WTC11 (cell line): ENCODE measurements at regions not wholly inside any gene's neighbourhood (a gene's known extent, or its start where the extent isn't known, plus 50 kb on each side); places are given as distances from the start of the nearest gene placed in this dataset.

Source experiments
- ATAC-seq: fragments of 200-7000 bp; cut with Tn5 transposase; 2 replicates; pipeline ENCODE4 v1.10.0; 2021; ENCODE audit warnings: mild to moderate bottlenecking, moderate library complexity
- CTCF ChIA-PET: fragments of 300-600 bp; sonication (Branson Sonifier 250); formaldehyde crosslinking; loops from one replicate; lab custom pipeline; 2021; ENCODE audit warnings: antibody characterized with exemption; lab: Charles Lee
- POLR2A ChIA-PET: fragments of 350-600 bp; sonication (Branson Sonifier 250); formaldehyde crosslinking; loops from one replicate; lab custom pipeline; 2021; ENCODE audit warnings: antibody characterized with exemption; lab: Charles Lee
- DNase-seq: peaks from one replicate; pipeline ENCODE4 v3.0.0; 2021; ENCODE audit warnings: low spot score
- H3K27ac Mint-ChIP-seq: 2 replicates; pipeline ENCODE4 v1.8.0; 2021; ENCODE audit warnings: mixed read lengths
- H3K27me3 Mint-ChIP-seq: 2 replicates; pipeline ENCODE4 v1.8.0; 2021; ENCODE audit warnings: low read depth, mild to moderate bottlenecking, moderate library complexity, mixed read lengths
- H3K36me3 Mint-ChIP-seq: 2 replicates; pipeline ENCODE4 v1.8.0; 2021; ENCODE audit warnings: mixed read lengths
- H3K4me1 Mint-ChIP-seq: 2 replicates; pipeline ENCODE4 v1.8.0; 2022; ENCODE audit warnings: mixed read lengths
- H3K4me3 Mint-ChIP-seq: 2 replicates; pipeline ENCODE4 v1.8.0; 2021; ENCODE audit warnings: mild to moderate bottlenecking, moderate library complexity, mixed read lengths
- H3K9me3 Mint-ChIP-seq: 2 replicates; pipeline ENCODE4 v1.8.0; 2021; ENCODE audit warnings: mixed read lengths
- AR ChIP-seq: fragments of 250-450 bp; sonication (Bioruptor Pico); IDR thresholded peaks from 2 replicates; pipeline ENCODE4 v1.9.0; 2021; ENCODE audit warnings: mild to moderate bottlenecking
- CBFB ChIP-seq: sonication (generic); formaldehyde crosslinking; IDR thresholded peaks from 2 replicates; pipeline ENCODE4 v1.8.1; 2022; ENCODE audit warnings: mild to moderate bottlenecking, low read depth, missing genetic modification reagents
- CDX4 ChIP-seq: fragments of 250-450 bp; sonication (Bioruptor Pico); IDR thresholded peaks from 2 replicates; pipeline ENCODE4 v1.9.0; 2021; ENCODE audit warnings: moderate library complexity, mild to moderate bottlenecking, inconsistent platforms, borderline replicate concordance
- E2F1 ChIP-seq: sonication (generic); formaldehyde crosslinking; IDR thresholded peaks from 2 replicates; pipeline ENCODE4 v1.8.0; 2022; ENCODE audit warnings: mild to moderate bottlenecking, missing genetic modification reagents
- FOXJ3 ChIP-seq: sonication (generic); formaldehyde crosslinking; IDR thresholded peaks from 2 replicates; pipeline ENCODE4 v1.9.0; 2021; ENCODE audit warnings: missing genetic modification reagents, mild to moderate bottlenecking, borderline replicate concordance
- GABPB1 ChIP-seq: sonication (generic); formaldehyde crosslinking; IDR thresholded peaks from 2 replicates; pipeline ENCODE4 v1.8.1; 2023; ENCODE audit warnings: mild to moderate bottlenecking, missing genetic modification reagents
- IRF1 ChIP-seq: sonication (generic); formaldehyde crosslinking; IDR thresholded peaks from 2 replicates; pipeline ENCODE4 v1.8.0; 2023; ENCODE audit warnings: missing genetic modification reagents
- JAZF1 ChIP-seq: fragments of 250-450 bp; sonication (Bioruptor Pico); IDR thresholded peaks from 2 replicates; pipeline ENCODE4 v1.9.0; 2021; ENCODE audit warnings: moderate library complexity, mild to moderate bottlenecking, inconsistent platforms
- JUN ChIP-seq: sonication (generic); formaldehyde crosslinking; IDR thresholded peaks from 2 replicates; pipeline ENCODE4 v1.8.0; 2023; ENCODE audit warnings: mild to moderate bottlenecking, missing genetic modification reagents
- NFYB ChIP-seq: sonication (generic); formaldehyde crosslinking; conservative IDR thresholded peaks from 2 replicates; pipeline ENCODE4 v1.8.0; 2022; ENCODE audit warnings: low read depth, missing genetic modification reagents
- PRDM15 ChIP-seq: sonication (generic); formaldehyde crosslinking; IDR thresholded peaks from 2 replicates; pipeline ENCODE4 v1.8.0; 2022; ENCODE audit warnings: missing genetic modification reagents
- RORB ChIP-seq: fragments of 250-450 bp; sonication (Bioruptor Pico); IDR thresholded peaks from 2 replicates; pipeline ENCODE4 v1.9.0; 2021; ENCODE audit warnings: mild to moderate bottlenecking
- SOX15 ChIP-seq: fragments of 250-450 bp; sonication (Bioruptor Pico); IDR thresholded peaks from 2 replicates; pipeline ENCODE4 v1.9.0; 2021; ENCODE audit warnings: mild to moderate bottlenecking
- SP1 ChIP-seq: sonication (generic); formaldehyde crosslinking; conservative IDR thresholded peaks from 2 replicates; pipeline ENCODE4 v1.8.1; 2022; ENCODE audit warnings: missing genetic modification reagents
- USF2 ChIP-seq: sonication (generic); formaldehyde crosslinking; IDR thresholded peaks from 2 replicates; pipeline ENCODE4 v1.8.1; 2023; ENCODE audit warnings: mild to moderate bottlenecking, missing genetic modification reagents, moderate library complexity
- ZNF121 ChIP-seq: sonication (generic); formaldehyde crosslinking; IDR thresholded peaks from 2 replicates; pipeline ENCODE4 v1.8.0; 2023; ENCODE audit warnings: missing genetic modification reagents
- ZNF232 ChIP-seq: sonication (generic); formaldehyde crosslinking; IDR thresholded peaks from 2 replicates; pipeline ENCODE4 v1.8.0; 2022; ENCODE audit warnings: mild to moderate bottlenecking, missing genetic modification reagents
- ZNF263 ChIP-seq: sonication (generic); formaldehyde crosslinking; IDR thresholded peaks from 2 replicates; pipeline ENCODE4 v1.8.1; 2022; ENCODE audit warnings: low read depth, mild to moderate bottlenecking, moderate library complexity, missing genetic modification reagents
- ZNF281 ChIP-seq: sonication (generic); formaldehyde crosslinking; IDR thresholded peaks from 2 replicates; pipeline ENCODE4 v1.8.0; 2023; ENCODE audit warnings: mild to moderate bottlenecking, missing genetic modification reagents
- ZNF416 ChIP-seq: fragments of 250-450 bp; sonication (Bioruptor Pico); IDR thresholded peaks from 2 replicates; pipeline ENCODE4 v1.9.0; 2021; ENCODE audit warnings: mild to moderate bottlenecking, inconsistent platforms
- ZNF512 ChIP-seq: sonication (generic); formaldehyde crosslinking; IDR thresholded peaks from 2 replicates; pipeline ENCODE4 v1.8.1; 2022; ENCODE audit warnings: missing genetic modification reagents, borderline replicate concordance

- Mint-ChIP-seq H3K4me1 (peaks cover 13% of the 10 kb centered on the region; the same call in 1 of the 2 replicates), H3K4me3 (no peak overlapping the region), H3K27ac (no peak overlapping the region), H3K36me3 (no peaks in the 10 kb centered on the region), H3K9me3 (peaks cover 14% of the 10 kb centered on the region), H3K27me3 (no peaks in the 10 kb centered on the region; the same call in 1 of the 2 replicates)
- DNase-seq, result no peak
- CTCF ChIA-PET, result no interaction called here
- no peak for ATAC-seq
- TF ChIP-seq ZNF281 (CRISPR knock-in tag), result no peak
- TF ChIP-seq ZNF121 (CRISPR knock-in tag), result no peak
- TF ChIP-seq GABPB1 (CRISPR knock-in tag), result no peak
- no peak for TF ChIP-seq ZNF263
- TF ChIP-seq USF2, result no peak
- TF ChIP-seq ZNF232 (CRISPR knock-in tag), result no peak
- TF ChIP-seq NFYB (CRISPR knock-in tag), result no peak
- TF ChIP-seq CBFB, result no peak
- TF ChIP-seq ZNF512, result no peak
- no peak for TF ChIP-seq SOX15
- no peak for TF ChIP-seq E2F1
- no peak for TF ChIP-seq AR (CRISPR knock-in tag)
- no peak for TF ChIP-seq JUN (CRISPR knock-in tag)
- POLR2A ChIA-PET, result no interaction called here
Measured at GRCh38 chr9:75545287-75545686, 345.2 kb upstream of the PCSK5 start.

- CTCF ChIA-PET, result interaction anchor here (0.7 kb wide), 1 partner anchor 182 kb away, joined by 7 read pairs; no protein-coding TSS in a partner anchor
- Mint-ChIP-seq H3K27me3 (no peaks in the 10 kb centered on the region; the same call in 1 of the 2 replicates), H3K4me3 (no peak overlapping the region), H3K36me3 (no peaks in the 10 kb centered on the region), H3K4me1 (peaks cover 9% of the 10 kb centered on the region; the same call in 1 of the 2 replicates), H3K9me3 (peaks cover 10% of the 10 kb centered on the region), H3K27ac (no peak overlapping the region)
- ATAC-seq (no peak), DNase-seq (no peak)
- POLR2A ChIA-PET, result no interaction called here
- TF ChIP-seq SP1, result no peak
- TF ChIP-seq CDX4, result no peak
- no peak for TF ChIP-seq JAZF1 (CRISPR knock-in tag)
- no peak for TF ChIP-seq FOXJ3 (CRISPR knock-in tag)
- no peak for TF ChIP-seq PRDM15 (CRISPR knock-in tag)
- no peak for TF ChIP-seq RORB (CRISPR knock-in tag)
- no peak for TF ChIP-seq ZNF232 (CRISPR knock-in tag)
- no peak for TF ChIP-seq ZNF416 (CRISPR knock-in tag)
- TF ChIP-seq IRF1 (CRISPR knock-in tag), result no peak
- TF ChIP-seq, all 79 proteins: peak for 0
Measured at GRCh38 chr9:75548871-75549270, 341.6 kb upstream of the PCSK5 start.
